ENCODE measurements at regions not wholly inside any gene's neighbourhood (a gene's known extent, or its start where the extent isn't known, plus 50 kb on each side); places are given as distances from the start of the nearest gene placed in this dataset.

DNA sequence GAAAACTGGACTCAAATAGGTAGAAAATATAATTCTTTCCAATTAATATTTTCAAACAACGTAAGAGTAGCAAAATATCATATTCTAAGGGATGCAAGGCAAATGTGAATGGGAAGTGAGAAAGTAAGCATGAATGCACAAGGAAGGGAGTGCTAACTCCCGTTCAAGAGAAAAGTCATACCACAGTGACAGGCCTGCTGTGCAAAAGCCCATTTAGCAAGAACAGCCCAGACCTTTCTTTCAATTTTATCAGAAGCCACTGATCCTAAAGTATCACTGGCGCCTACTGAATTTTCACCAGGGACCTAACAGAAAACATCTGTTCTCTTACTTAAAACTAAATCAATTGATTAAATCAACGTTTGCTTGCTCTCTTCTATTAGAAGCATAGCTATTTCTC, 157.9 kb upstream of the DKK2 start:
- Histone ChIP-seq H3K27me3 (ENCODE audit: control insufficient read depth, low read length) (no peaks in the 10 kb centered on the region), H3K9me3 (ENCODE audit: control insufficient read depth, insufficient read depth, low read length) (no peaks in the 10 kb centered on the region), H4K20me1 (ENCODE audit: control insufficient read depth, insufficient read depth, low read depth, low read length) (no peaks in the 10 kb centered on the region), H3K36me3 (ENCODE audit: control insufficient read depth, low read length) (no peaks in the 10 kb centered on the region), H3F3A (ENCODE audit: control insufficient read depth, insufficient read depth) (no peaks in the 10 kb centered on the region), H3K4me3 (ENCODE audit: low read length) (no peak overlapping the region), H3K9me2 (replicated peaks; ENCODE audit: control insufficient read depth, low read length) (no peaks in the 10 kb centered on the region), H3K4me1 (ENCODE audit: control insufficient read depth, low read length) (no peaks in the 10 kb centered on the region), H3K4me2 (ENCODE audit: low read length) (no peak overlapping the region), H3K27ac (ENCODE audit: low read depth, low read length) (no peak overlapping the region), H3K79me2 (ENCODE audit: control insufficient read depth, low read length) (no peaks in the 10 kb centered on the region)
- TF ChIP-seq EZH2phosphoT487 (IDR thresholded peaks at IDR 0.05; ENCODE audit: borderline replicate concordance, low read length): no peak
- TF ChIP-seq CTCF (IDR thresholded peaks at IDR 0.05; ENCODE audit: low read depth, low read length, poor library complexity, severe bottlenecking): no peak

- Histone ChIP-seq H3K27me3 (ENCODE audit: control insufficient read depth, low read length) (no peaks in the 10 kb centered on the region), H3K4me1 (ENCODE audit: control insufficient read depth, low read length) (no peaks in the 10 kb centered on the region), H3K4me3 (ENCODE audit: low read length) (no peak overlapping the region), H3K4me2 (ENCODE audit: low read length) (no peak overlapping the region), H3K27ac (ENCODE audit: low read depth, low read length) (no peak overlapping the region), H3K36me3 (ENCODE audit: control insufficient read depth, low read length) (no peaks in the 10 kb centered on the region), H3K9me3 (ENCODE audit: control insufficient read depth, insufficient read depth, low read length) (no peaks in the 10 kb centered on the region), H3K79me2 (ENCODE audit: control insufficient read depth, low read length) (no peaks in the 10 kb centered on the region), H3F3A (ENCODE audit: control insufficient read depth, insufficient read depth) (no peaks in the 10 kb centered on the region), H4K20me1 (ENCODE audit: control insufficient read depth, insufficient read depth, low read depth, low read length) (no peaks in the 10 kb centered on the region), H3K9me2 (replicated peaks; ENCODE audit: control insufficient read depth, low read length) (no peaks in the 10 kb centered on the region)
- no peak for TF ChIP-seq CTCF (IDR thresholded peaks at IDR 0.05; ENCODE audit: low read depth, low read length, poor library complexity, severe bottlenecking)
- TF ChIP-seq EZH2phosphoT487 (IDR thresholded peaks at IDR 0.05; ENCODE audit: borderline replicate concordance, low read length): no peak
Measured at GRCh38 chr4:107192601-107193000, 156.5 kb upstream of the DKK2 start.

DNA sequence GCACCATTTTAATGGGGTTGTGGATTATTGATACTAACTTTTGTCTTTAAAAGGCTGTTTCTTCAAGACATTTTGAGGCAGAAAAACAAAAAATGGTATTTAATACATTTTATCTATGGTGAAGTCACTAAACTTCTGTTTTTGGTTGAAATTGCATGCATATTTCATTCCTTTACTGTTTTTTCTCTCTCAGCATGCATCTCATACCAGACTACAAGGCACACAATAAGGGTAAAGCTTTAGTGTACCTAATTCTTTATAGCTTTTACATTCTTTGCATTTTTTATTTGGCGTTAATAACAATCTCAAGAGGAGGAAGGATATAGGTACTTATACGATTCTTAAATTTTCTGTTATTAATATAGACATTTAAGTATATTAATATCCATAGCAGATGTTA, 151.0 kb upstream of the DKK2 start:
- H3K27ac ChIP-seq (ENCODE audit: low read depth, low read length): no peak overlapping the region
- no peaks in the 10 kb centered on the region for H4K20me1 ChIP-seq (ENCODE audit: control insufficient read depth, insufficient read depth, low read depth, low read length)
- no peaks in the 10 kb centered on the region for H3K27me3 ChIP-seq (ENCODE audit: control insufficient read depth, low read length)
- H3K4me1 ChIP-seq (ENCODE audit: control insufficient read depth, low read length): no peaks in the 10 kb centered on the region
- TF ChIP-seq CTCF (IDR thresholded peaks at IDR 0.05; ENCODE audit: low read depth, low read length, poor library complexity, severe bottlenecking): no peak
- no peak for TF ChIP-seq EZH2phosphoT487 (IDR thresholded peaks at IDR 0.05; ENCODE audit: borderline replicate concordance, low read length)
- no peaks in the 10 kb centered on the region for H3K9me3 ChIP-seq (ENCODE audit: control insufficient read depth, insufficient read depth, low read length)
- no peaks in the 10 kb centered on the region for H3F3A ChIP-seq (ENCODE audit: control insufficient read depth, insufficient read depth)
- no peaks in the 10 kb centered on the region for H3K79me2 ChIP-seq (ENCODE audit: control insufficient read depth, low read length)
- no peak overlapping the region for H3K4me2 ChIP-seq (ENCODE audit: low read length)
- no peaks in the 10 kb centered on the region for H3K36me3 ChIP-seq (ENCODE audit: control insufficient read depth, low read length)
- H3K9me2 ChIP-seq (replicated peaks; ENCODE audit: control insufficient read depth, low read length): no peaks in the 10 kb centered on the region
- no peak overlapping the region for H3K4me3 ChIP-seq (ENCODE audit: low read length)

All from DOHH2 (cell line).